ENCODE measurements at regions not wholly inside any gene's neighbourhood (a gene's known extent, or its start where the extent isn't known, plus 50 kb on each side); places are given as distances from the start of the nearest gene placed in this dataset.
"Not testable (repeated sequence)": the region's sequence is repeated elsewhere in the genome, so short reads cannot be mapped to it uniquely, and the experiment has no call there.

DNA sequence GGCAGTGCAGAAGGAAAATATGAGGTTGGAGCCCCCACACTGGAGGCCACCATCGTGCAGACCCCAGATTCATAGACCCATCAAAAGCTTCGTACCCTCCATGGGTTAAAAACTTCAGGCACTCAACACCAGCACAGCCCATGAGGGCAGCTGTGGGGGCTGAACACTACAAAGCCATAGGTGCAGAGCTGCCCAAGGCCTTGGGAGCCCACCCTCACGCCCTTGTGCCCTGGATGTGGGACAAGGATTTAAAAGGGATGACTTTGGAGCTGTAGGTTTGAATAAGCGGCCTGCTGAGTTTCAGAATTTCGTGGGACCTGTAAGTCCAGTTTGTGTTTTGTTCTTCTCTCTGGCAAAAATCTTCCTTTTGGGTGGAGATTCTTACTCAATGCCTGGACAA is 747.6 kb downstream of the SPATA31A6 start:
- TF ChIP-seq, protein P1, sequence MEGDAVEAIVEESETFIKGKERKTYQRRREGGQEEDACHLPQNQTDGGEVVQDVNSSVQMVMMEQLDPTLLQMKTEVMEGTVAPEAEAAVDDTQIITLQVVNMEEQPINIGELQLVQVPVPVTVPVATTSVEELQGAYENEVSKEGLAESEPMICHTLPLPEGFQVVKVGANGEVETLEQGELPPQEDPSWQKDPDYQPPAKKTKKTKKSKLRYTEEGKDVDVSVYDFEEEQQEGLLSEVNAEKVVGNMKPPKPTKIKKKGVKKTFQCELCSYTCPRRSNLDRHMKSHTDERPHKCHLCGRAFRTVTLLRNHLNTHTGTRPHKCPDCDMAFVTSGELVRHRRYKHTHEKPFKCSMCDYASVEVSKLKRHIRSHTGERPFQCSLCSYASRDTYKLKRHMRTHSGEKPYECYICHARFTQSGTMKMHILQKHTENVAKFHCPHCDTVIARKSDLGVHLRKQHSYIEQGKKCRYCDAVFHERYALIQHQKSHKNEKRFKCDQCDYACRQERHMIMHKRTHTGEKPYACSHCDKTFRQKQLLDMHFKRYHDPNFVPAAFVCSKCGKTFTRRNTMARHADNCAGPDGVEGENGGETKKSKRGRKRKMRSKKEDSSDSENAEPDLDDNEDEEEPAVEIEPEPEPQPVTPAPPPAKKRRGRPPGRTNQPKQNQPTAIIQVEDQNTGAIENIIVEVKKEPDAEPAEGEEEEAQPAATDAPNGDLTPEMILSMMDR (IDR thresholded peaks at IDR 0.05; ENCODE audit: low read depth, low read length), result not testable (repeated sequence)
- TF ChIP-seq POLR2A (IDR thresholded peaks at IDR 0.05; ENCODE audit: extremely low read depth, insufficient read length), result not testable (repeated sequence)
- TF ChIP-seq, protein P2, sequence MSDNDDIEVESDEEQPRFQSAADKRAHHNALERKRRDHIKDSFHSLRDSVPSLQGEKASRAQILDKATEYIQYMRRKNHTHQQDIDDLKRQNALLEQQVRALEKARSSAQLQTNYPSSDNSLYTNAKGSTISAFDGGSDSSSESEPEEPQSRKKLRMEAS (IDR thresholded peaks at IDR 0.05; ENCODE audit: low read depth, low read length), result not testable (repeated sequence)

Data from NB4 (cell line).